Left kidney (tissue), 1 donor: ENCODE measurements at regions not wholly inside any gene's neighbourhood (a gene's known extent, or its start where the extent isn't known, plus 50 kb on each side); places are given as distances from the start of the nearest gene placed in this dataset.

Experiments used
- DNase-seq: peaks from one replicate; pipeline ENCODE4 v3.0.0-alpha.2; 2013

DNA sequence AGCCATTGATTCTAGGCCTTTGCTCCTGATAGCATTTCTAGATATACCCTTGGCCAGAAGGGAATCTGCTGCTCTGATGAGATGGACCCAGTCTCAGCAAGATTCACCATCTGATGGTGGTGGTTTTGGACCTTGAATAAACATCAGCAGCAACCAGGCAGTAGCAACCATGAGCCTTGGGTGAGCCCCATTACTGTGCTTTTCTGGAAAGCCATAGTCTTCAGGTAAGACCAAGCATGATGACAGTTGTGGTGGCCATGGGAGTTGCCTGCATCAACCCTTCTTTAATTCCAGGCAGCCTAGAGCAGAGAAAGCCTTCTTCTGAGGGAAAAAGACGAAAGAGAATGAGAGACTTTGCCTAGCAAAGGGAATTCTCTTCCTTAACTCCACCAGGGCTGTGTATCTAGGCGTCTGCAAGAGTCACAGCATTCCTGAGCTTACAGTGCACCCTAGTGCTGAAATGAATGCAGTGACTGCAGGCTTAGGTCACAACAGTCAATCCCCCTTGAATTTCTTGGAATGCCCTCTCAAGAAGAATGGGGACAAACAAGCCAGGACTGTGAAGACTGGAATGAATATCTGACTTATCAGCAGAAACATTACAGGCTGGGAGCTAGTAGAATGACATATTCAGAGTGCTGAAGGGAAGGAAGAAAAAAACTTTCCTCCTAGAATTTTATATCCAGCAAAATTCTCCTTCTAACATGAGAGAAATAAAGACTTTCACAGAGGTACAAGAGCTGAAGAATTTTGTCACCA lies 942.4 kb upstream of the PCDH20 start:
- DNase-seq, result peak; percentile 7

GRCh38 chr13:62356977-62357376 lies 941.3 kb upstream of the PCDH20 start:
- DNase-seq, result no peak

GRCh38 chr13:62337109-62337880 lies 921.6 kb upstream of the PCDH20 start:
- peak; percentile 11 for DNase-seq

GRCh38 chr13:62336507-62336906 lies 920.9 kb upstream of the PCDH20 start:
- DNase-seq, result no peak

- DNase-seq, result no peak
Observed at GRCh38 chr13:62333466-62333865, 917.8 kb upstream of the PCDH20 start.

- DNase-seq, result no peak
Observed at GRCh38 chr13:62331384-62331783, 915.7 kb upstream of the PCDH20 start.

DNA sequence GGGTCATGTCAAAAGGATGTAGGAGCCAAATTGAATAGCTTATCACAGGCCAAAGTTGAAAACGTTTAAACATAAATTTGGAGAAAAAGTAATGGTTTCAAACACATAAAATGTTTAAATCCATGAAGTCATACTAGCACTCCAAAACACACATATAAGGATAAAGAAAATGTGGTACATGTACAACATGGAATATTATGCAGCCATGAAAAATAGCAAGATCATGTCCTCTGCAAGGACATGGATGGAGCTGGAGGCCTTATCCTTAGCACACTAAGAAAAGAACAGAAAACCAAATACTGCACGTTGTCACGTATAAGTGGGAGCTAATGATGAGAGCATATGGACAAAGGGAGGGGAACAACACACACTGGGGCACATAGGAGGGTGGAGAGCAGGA lies 911.7 kb upstream of the PCDH20 start:
- no peak for DNase-seq

DNA sequence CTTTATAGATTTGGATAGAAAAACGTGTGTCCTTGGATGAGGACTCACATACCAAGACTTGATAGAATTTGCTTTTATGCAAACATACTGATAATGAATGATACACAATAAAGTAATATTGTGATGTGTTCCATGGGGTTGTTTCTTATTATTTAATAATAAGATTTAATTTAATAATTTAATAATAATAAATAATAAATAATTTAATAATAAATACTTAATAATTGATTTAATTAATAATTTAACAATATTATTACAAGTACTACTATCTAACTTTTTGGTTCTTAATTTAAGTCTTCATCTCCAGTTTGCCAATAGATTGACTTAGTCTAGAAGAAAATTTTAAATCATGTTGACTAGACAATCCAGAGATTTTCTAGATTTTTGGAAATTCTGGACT lies 909.2 kb upstream of the PCDH20 start:
- DNase-seq, result no peak

GRCh38 chr13:62321895-62322294 lies 906.2 kb upstream of the PCDH20 start:
- DNase-seq, result no peak

- no peak for DNase-seq
Observed at GRCh38 chr13:62321139-62321538, 905.5 kb upstream of the PCDH20 start.

DNA sequence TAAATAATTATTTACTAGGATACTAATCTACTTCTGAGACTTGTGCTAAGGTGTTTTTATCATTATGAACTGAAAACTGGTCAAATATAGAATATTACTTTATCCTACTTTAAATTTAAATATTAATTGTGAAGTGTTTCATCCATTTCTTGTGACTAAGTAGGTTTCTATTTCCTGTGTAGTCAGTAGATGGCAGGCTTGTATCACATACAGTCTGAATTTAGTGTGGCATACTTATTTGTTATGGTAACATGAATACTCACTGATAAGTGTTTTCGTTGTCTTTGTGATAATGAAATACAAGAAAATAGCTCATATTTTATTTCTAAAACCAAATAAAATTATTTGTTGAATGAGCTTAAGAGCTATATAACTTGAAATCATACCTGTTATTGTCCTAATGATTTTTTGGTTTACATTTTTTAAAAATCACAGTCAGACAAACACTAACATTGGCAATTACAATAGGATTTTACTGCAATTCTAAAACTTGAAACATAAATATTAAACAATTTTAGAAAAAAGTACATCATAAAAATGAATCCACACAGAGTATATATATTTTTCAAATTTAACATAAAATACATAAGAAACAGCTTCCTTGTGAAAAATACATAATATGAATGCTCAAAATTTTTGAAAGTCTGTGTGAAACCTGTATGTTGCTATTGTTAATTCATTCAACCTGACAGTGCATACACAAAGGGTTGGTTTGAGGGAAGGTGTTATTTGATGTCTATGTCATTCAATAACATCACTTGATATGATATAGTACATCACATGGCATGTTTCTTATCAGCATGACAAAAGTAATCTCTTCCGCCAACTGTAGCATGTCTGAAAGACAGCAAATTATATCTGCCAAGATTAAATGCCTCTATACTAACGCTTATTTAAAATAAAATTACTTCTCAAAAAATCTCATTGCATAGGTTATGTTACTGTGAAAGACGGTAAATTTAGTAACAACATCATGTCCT lies 904.8 kb upstream of the PCDH20 start:
- DNase-seq, result peak; percentile 57

- no peak for DNase-seq
Observed at GRCh38 chr13:62309904-62310303, 894.3 kb upstream of the PCDH20 start.

DNA sequence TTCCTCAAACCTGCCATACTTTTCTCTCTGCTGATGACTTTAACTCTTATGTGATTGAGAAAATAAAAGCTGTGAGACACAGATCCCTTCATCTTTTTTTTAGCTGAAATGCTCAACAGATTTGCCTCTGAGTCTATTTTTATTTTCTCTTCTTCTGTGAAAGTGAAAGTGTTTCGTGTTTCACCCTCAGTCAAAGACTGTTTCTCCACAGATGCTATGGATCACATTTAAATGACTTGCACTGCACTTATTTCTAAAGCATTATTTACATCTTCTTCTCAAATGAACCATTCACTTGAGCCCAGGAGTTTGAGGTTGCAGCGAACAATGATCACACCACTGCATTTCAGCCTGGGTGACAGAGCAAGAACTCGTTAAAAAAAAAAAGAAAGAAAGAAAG lies 890.1 kb upstream of the PCDH20 start:
- DNase-seq, result no peak

DNA sequence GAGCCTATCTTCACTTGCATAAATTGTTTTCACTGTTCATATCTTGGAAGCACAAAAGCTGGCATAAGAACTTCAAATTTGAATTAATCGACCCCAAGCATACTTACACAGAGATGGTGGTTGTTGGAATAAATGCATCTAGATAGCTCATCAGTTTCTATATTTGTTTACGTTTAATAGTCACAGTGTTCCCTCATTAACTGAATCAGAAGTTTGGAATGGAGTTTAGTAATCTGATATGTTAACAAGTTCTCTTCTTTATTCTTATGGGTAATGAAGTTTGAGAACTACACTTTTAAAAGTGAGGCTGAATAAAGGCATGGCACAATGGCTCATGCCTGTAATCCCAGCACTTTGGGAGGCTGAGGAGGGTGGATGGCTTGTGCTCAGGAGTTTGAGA lies 886.7 kb upstream of the PCDH20 start:
- DNase-seq, result no peak

DNA sequence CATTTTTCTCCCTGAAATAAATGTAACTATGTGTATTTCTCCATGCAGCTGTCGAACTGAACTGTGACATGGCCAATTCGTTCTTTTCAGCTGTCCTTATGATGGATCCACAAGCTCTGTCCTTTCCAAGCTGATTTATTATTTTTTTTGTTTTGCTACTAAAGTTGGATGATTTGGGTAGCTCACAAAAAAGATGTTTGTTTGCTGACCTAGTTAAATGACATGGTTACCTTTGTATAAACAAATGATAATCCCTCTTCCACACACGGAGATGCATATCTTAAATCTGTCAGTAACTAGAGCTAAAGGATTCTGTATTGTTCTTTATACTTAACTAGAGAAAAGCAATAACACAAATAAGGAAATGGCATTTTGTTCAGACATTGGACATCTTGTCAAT lies 884.3 kb upstream of the PCDH20 start:
- DNase-seq, result no peak

- no peak for DNase-seq
Observed at GRCh38 chr13:62296812-62297211, 881.2 kb upstream of the PCDH20 start.

DNA sequence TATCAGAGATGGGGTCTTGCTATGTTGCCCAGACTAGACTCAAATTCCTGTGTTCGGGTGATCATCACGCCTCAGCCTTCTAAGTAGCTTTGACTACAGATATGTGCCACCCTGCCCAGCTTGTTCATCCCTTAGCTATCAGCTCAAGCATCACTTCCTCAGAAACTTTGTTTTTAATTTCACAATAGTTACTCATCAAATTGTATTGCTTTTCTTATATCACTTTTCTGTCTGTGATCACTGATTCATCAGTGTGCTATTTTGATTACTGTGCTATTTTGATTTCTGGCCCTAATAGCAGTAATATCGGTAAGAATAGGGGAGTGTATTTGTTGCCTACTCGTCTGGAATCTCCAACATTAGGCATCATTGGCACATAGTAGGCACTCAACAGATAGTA lies 878.6 kb upstream of the PCDH20 start:
- DNase-seq, result no peak

DNA sequence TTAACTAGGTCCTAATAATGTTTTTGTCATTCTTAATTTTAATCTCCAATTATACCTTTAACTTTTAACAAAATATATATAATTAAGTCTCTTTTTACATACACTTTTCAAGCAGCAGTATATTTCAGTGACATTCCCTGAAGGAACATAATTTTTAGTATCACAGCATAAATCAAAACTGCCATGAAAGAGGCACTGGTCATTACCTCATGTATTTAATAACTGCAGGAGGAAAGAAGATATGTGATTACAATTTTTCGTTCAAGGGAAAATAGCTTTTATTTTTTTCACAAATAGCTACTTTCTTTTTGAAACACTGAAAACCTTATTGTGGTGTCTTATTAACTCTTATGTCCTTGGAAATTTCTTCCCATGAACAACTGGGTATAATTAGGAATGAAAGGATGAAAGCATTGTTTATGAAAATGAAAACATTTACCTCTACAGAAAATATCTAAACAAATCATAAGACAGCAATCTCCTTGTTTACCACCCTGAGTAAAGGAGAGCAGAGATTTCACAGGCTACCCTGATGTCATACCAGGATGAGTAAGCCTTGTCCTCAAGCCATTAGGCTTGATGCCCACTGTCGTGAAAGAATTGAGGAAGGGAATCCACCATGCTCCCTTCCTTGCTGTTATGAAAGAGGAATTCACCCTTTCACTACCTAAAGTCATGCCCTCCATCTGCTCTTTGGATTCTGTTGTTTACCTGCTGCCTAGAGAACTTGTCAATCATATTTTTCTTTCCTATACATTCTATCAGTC lies 877.2 kb upstream of the PCDH20 start:
- no peak for DNase-seq

DNA sequence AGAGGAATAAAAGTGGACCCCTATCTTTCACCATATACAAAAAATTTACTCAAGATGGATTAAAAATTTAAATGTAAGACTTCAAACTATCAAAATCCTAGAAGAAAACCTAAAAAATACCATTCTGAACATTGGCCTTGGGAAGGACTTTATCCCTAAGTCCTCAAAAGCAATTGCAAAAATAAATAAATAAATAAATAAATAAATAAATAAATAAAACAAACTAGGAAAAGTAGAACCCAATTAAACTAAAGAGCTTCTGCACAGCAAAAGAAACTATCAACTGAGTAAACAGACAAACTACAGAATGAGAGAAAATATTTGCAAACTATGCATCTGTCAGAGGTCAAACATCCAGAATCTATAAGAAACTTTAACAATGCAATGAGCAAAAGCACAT lies 874.9 kb upstream of the PCDH20 start:
- DNase-seq, result no peak

GRCh38 chr13:62287764-62288163 lies 872.1 kb upstream of the PCDH20 start:
- no peak for DNase-seq

DNA sequence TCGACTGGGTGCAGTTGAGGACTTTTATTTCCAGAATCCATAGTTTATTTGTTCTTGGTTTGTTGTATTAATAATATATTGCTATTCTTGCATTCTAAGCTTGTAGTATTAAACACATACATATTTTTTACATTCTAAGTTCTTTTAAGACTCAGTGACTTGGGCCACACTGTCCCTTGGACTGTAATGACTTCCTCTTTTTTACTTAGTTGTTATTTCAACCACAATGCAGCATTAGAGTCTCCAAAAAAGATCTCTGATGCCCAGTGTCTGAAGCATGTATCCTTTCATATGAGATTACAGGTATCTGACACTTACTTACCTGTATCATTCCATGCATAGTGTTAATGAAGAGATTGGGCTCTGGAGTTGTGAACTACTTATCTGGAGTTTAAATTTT lies 864.9 kb upstream of the PCDH20 start:
- no peak for DNase-seq

DNA sequence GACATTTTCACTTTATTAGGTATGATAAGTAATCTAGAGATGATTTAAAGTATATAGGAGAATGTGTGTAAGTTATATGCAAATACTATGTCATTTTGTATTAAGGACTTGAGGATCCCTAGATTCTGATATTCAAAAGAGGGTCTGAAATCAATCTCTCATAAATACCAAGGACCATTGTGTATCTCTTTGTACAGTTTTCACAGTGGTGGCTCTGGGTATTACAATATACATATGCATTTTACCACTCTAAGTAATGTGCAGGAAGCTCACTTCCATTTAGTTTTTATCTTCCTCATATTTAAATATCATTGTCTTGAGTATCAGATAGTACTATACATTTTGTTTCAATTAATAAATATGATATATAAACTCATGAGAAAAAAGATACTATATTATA lies 862.6 kb upstream of the PCDH20 start:
- no peak for DNase-seq
